Pancreas (tissue), 10 donors: ENCODE measurements at regions not wholly inside any gene's neighbourhood (a gene's known extent, or its start where the extent isn't known, plus 50 kb on each side); places are given as distances from the start of the nearest gene placed in this dataset.

Experiments
- ATAC-seq, 4 donors: fragments of 200-7000 bp; cut with Tn5 transposase; one replicate each; pipeline versions ENCODE4 v1.8.0 to v1.9.1; 2020; ENCODE audit warnings: mild to moderate bottlenecking in 4 of 4, moderate library complexity in 4 of 4
- DNase-seq, 6 donors: peaks; one replicate each; pipeline ENCODE4 v3.0.0-alpha.2; 2020
- FAIRE-seq: peaks from 2 replicates; lab custom pipeline; 2012; peaks lifted over from hg19 to GRCh38; lab: Jason Lieb, UNC
- H3K27ac ChIP-seq, 4 donors: fragments of 200-600 bp; sonication (generic); 1 replicate in 3 of 4; 2 replicates in 1 of 4; pipeline versions ENCODE4 v1.5.0 to v1.8.0; 2020
- H3K27me3 ChIP-seq, 4 donors: fragments of 200-600 bp; one replicate each; pipeline ENCODE4 v1.8.0; 2021
- H3K36me3 ChIP-seq, 3 donors: fragments of 200-600 bp; sonication (generic) in 1 of 3; one replicate each; pipeline versions ENCODE4 v1.5.0 to v1.8.0; 2020 to 2021
- H3K4me1 ChIP-seq, 3 donors: fragments of 200-600 bp; one replicate each; pipeline ENCODE4 v1.8.0; 2021
- H3K4me3 ChIP-seq, 4 donors: fragments of 200-600 bp; sonication (generic) in 2 of 4; one replicate each; pipeline versions ENCODE4 v1.5.0 to v1.8.0; 2020 to 2021
- H3K9me3 ChIP-seq, 4 donors: fragments of 200-600 bp; one replicate each; pipeline ENCODE4 v1.8.0; 2021
- WGBS, 2 donors: extraction: QIAGEN DNeasy Blood & Tissue Kit; methylation state at CpG; one replicate each; pipeline ENCODE4 v1.1.7; 2013; 5-methylcytosine and 5-hydroxymethylcytosine counted together
- intact Hi-C, 3 donors: fragments of 100-400 bp; cut with DNase I; formaldehyde crosslinking; loops; one replicate each; pipeline versions ENCODE4 v1.11.1 to v1.14.2; 2022
- TF ChIP-seq, protein P1 (sequence below), 4 donors: fragments of 200-600 bp; sonication (generic) in 3 of 4; IDR thresholded peaks; one replicate each; pipeline versions ENCODE4 v1.5.0 to v1.8.0; 2021; ENCODE audit warnings: antibody characterized with exemption in 4 of 4
- donor health status: healthy with polysubstance abuse.
- donor health status: DM: no; HTN: no; CAD: no; lungs with moderate emphysema.
- donor health status: DM: no; HTN: no; CAD: no.
- donor health status: control.
- donor health status: control.
- donor health status: Bipolar disorder and iron deficiency.
- donor health status: DM: yes; HTN: yes; CAD: no.
- donor health status: DM: no; HTN: no; CAD: no.
- donor health status: DM: no; HTN: no; CAD: no.
- donor health status: DM: yes; HTN: yes; CAD: no.

DNA sequence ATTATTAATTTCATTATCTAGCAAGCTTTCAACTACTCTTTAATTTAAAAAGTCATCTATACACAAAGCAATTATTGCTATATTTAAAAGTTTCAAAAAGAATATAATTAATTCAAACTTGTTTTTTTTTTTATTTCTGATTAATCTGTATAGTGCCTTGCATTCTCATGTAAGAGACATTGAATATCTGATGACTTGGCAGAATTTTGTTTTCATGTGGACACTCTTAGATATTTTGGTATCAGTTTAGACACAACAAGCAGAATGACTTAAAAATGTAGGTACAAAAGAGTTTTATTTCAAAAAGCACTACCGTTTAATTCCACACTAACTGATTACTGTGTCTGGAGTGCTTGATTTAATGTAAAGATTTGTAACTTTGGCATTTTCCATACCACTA lies 1129.6 kb downstream of the PDHA2 start:
- Histone ChIP-seq H3K4me1 (no peaks in the 10 kb centered on the region), H3K36me3 (no peaks in the 10 kb centered on the region), H3K27ac (no peak overlapping the region), H3K4me3 (no peak overlapping the region), H3K27me3 (no peaks in the 10 kb centered on the region), H3K9me3 (no peaks in the 10 kb centered on the region)
- intact Hi-C loops, result no loop called here
- 64 to 78% methylated on average over 1 of the region's 1 CpG for WGBS, 2 donors
- TF ChIP-seq, protein P1, sequence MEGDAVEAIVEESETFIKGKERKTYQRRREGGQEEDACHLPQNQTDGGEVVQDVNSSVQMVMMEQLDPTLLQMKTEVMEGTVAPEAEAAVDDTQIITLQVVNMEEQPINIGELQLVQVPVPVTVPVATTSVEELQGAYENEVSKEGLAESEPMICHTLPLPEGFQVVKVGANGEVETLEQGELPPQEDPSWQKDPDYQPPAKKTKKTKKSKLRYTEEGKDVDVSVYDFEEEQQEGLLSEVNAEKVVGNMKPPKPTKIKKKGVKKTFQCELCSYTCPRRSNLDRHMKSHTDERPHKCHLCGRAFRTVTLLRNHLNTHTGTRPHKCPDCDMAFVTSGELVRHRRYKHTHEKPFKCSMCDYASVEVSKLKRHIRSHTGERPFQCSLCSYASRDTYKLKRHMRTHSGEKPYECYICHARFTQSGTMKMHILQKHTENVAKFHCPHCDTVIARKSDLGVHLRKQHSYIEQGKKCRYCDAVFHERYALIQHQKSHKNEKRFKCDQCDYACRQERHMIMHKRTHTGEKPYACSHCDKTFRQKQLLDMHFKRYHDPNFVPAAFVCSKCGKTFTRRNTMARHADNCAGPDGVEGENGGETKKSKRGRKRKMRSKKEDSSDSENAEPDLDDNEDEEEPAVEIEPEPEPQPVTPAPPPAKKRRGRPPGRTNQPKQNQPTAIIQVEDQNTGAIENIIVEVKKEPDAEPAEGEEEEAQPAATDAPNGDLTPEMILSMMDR (IDR thresholded peaks at IDR 0.05), result no peak
- DNase-seq (no peak), ATAC-seq (no peak), FAIRE-seq (no peak)

DNA sequence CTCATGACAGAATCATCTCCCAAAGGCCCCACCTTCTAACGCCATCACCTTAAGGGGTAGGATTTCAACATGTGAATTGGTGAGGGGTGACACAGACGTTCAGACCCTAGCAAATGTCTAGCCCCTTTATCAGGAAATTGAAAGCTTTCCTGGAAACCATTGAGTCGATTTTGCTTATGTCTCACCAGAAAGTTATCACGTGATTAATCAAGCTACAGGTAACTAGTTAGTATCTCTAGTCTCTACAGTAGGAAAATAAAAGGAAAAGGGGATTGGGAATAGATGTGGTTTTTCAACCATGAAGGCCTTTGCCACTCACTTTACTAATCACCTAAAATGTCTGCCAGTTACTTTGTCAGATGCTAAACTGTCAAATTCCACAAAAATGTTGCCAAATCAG lies 1133.0 kb downstream of the PDHA2 start:
- intact Hi-C loops, result no loop called here
- FAIRE-seq, result no peak

DNA sequence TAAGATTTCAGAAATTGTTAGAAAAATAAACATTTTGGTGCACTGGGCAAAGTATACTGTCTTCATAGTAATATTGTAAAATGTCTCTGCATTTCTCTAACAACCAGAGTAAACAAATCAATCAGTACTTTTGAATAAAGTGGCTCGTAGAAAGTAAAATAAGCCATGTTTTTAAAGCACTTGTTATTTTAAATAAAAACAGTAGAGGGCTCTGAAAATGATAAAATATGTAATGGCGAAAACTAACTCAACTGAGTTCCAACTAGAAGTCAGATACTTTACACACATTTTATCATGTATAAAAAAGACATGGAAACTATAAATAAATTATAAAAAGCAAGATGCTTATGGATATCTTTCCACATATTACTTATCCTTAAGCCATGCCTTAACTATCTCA lies 1134.4 kb downstream of the PDHA2 start:
- TF ChIP-seq, protein P1 (IDR thresholded peaks at IDR 0.05), result no peak
- Histone ChIP-seq H3K36me3 (no peaks in the 10 kb centered on the region), H3K4me3 (no peak overlapping the region), H3K9me3 (no peaks in the 10 kb centered on the region), H3K27ac (no peak overlapping the region), H3K4me1 (no peaks in the 10 kb centered on the region), H3K27me3 (no peaks in the 10 kb centered on the region)
- intact Hi-C loops, result no loop called here
- DNase-seq, result no peak
- WGBS, 2 donors, result 40 to 47% methylated on average over 2 of the region's 2 CpGs
- no peak for ATAC-seq
- no peak for FAIRE-seq

More for the DNA sequence above, 1133.0 kb downstream of the PDHA2 start:
- H3K9me3 ChIP-seq, result no peaks in the 10 kb centered on the region
- H3K4me3 ChIP-seq, result no peak overlapping the region
- H3K36me3 ChIP-seq, result no peaks in the 10 kb centered on the region
- TF ChIP-seq, protein P1 (IDR thresholded peaks at IDR 0.05), result no peak
- ATAC-seq, result no peak
- H3K27ac ChIP-seq, result no peak overlapping the region
- no peaks in the 10 kb centered on the region for H3K27me3 ChIP-seq
- 55 to 56% methylated on average over 4 of the region's 4 CpGs for WGBS, 2 donors
- DNase-seq, result no peak
- no peaks in the 10 kb centered on the region for H3K4me1 ChIP-seq

DNA sequence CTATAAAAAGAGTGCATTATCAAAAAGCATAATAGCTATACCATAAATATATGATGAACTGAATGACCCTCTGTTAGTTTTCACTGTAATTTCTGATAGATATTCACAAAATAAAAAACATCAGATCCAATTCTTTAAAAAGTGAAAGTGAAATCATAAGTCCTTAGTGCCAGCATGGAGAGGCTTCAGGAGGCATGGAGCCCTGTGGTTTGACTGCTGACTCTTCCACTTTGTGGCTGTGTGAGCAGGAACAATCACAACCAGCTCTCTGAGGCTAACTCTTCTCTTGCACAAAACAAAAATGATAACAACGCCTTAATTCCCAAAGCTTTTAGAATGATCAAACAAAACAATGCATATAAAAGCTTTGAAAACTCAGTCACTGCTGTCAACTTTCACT lies 1143.9 kb downstream of the PDHA2 start:
- TF ChIP-seq, protein P1 (IDR thresholded peaks at IDR 0.05), result no peak
- no peak overlapping the region for H3K27ac ChIP-seq
- no peaks in the 10 kb centered on the region for H3K9me3 ChIP-seq
- FAIRE-seq, result no peak
- no peak overlapping the region for H3K4me3 ChIP-seq
- no peaks in the 10 kb centered on the region for H3K4me1 ChIP-seq
- no peaks in the 10 kb centered on the region for H3K36me3 ChIP-seq
- no peaks in the 10 kb centered on the region for H3K27me3 ChIP-seq
- intact Hi-C loops, result no loop called here
- no peak for DNase-seq
- WGBS, 2 donors, result 43 to 81% methylated on average over 1 of the region's 1 CpG
- peak in 2 of 4 donors; percentile 45 to 53 for ATAC-seq

DNA sequence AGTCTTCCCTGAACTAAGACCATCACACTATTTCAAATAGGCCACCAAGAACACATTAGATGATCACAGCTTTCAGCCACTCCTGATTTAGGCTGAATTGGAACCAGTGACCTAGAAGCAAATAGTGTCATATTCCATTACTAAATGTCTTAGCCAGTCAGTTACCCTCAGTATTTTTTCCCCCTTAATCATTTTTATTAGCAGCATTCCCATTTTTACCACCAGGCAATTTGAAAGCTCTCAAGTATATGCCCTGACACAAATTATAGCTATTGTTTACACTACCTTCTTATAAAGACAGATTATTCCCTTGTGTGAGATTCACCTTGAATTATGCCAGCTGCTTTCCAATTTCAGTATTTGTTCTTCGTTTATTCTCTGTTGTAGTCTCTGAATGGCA lies 1146.9 kb downstream of the PDHA2 start:
- ATAC-seq (no peak), FAIRE-seq (no peak), DNase-seq (no peak)
- Histone ChIP-seq H3K27me3 (no peaks in the 10 kb centered on the region), H3K27ac (no peak overlapping the region), H3K9me3 (no peaks in the 10 kb centered on the region), H3K36me3 (no peaks in the 10 kb centered on the region), H3K4me1 (no peaks in the 10 kb centered on the region), H3K4me3 (no peak overlapping the region)
- TF ChIP-seq, protein P1 (IDR thresholded peaks at IDR 0.05), result no peak
- 40% methylated on average over 1 of the region's 1 CpG for WGBS, 2 donors
- intact Hi-C loops, result no loop called here
